ENCODE measurements at regions not wholly inside any gene's neighbourhood (a gene's known extent, or its start where the extent isn't known, plus 50 kb on each side); places are given as distances from the start of the nearest gene placed in this dataset.
"Not testable (repeated sequence)": the region's sequence is repeated elsewhere in the genome, so short reads cannot be mapped to it uniquely, and the experiment has no call there.

DNA sequence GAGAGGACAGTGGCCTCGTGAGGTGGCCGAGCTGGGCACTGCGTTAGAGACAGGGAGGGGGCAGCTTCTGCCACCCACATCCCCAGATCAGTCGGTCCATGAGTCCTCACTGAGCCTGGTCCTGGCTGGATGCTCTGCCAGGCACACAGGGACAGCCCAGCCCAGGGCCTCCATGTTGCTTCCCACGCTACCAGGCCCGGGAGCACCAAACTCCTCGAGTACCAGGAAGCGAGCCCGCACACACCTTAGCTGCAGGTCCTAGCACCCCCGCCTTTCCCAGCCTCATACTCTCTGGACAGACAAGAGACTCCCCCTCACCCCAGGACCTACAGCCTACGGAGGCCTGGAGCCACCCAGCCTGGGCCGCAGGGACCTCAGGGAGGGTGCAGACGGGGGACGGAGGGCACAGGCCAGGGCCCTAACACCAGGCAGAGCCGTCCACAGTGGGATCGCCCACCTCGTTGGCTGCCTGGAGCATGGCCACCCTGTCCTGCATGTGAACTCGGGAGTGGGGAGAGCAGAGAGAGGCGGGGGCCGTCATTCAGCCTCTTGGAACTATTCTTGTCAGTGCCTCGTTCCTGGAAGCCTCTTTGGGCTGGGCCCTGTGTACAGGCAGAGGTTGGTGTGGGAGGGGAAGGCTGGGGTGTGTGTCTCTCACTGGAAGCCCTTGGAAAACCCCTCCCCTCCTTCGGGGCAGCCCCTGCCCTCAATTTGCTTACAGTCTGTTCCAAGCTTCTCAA is 90.9 kb upstream of the RUNX3 start:
- DNase-seq: no peak

GRCh38 chr1:25020173-25020845 is 90.2 kb upstream of the RUNX3 start:
- no peak for DNase-seq

DNA sequence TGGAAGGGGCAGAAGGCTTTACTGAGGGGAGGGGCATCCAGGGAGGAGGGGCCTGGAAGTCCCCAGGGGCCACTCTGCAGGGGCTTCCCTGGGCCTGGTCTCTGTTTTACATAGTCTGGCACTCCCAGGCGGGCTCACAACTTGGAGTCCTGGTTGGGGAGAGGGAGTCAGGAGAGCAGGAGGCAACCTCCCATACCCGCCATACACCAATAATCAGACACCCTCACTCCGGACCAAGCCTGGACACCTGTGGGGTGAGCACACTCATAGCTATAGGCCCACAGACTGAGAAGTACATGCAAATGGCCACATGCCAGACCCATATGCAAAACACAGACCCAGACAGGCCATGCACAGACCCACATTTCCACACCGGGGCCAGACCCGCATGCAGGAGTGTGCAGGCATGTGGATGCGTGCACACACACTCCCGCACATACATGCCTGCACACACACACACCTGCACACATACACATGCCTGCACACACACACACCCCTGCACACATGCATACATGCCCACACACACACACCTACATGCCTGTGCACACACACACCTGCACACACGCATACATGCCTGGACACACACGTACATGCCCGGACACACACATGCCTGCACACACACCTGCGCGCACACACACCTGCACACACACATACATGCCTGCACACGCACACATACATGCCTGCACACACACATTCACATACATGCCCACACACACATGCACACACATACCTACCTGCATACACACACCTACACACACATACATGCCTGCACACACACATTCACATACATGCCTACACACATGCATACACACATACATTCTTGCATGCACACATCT is 89.5 kb upstream of the RUNX3 start:
- DNase-seq: no peak

GRCh38 chr1:25018943-25019336 is 88.9 kb upstream of the RUNX3 start:
- DNase-seq: no peak

- DNase-seq: no peak
Observed at GRCh38 chr1:25018110-25018735, 88.1 kb upstream of the RUNX3 start.

- no peak for DNase-seq
Observed at GRCh38 chr1:25017436-25018109, 87.5 kb upstream of the RUNX3 start.

- DNase-seq: no peak
Observed at GRCh38 chr1:25012966-25013962, 83.2 kb upstream of the RUNX3 start.

DNA sequence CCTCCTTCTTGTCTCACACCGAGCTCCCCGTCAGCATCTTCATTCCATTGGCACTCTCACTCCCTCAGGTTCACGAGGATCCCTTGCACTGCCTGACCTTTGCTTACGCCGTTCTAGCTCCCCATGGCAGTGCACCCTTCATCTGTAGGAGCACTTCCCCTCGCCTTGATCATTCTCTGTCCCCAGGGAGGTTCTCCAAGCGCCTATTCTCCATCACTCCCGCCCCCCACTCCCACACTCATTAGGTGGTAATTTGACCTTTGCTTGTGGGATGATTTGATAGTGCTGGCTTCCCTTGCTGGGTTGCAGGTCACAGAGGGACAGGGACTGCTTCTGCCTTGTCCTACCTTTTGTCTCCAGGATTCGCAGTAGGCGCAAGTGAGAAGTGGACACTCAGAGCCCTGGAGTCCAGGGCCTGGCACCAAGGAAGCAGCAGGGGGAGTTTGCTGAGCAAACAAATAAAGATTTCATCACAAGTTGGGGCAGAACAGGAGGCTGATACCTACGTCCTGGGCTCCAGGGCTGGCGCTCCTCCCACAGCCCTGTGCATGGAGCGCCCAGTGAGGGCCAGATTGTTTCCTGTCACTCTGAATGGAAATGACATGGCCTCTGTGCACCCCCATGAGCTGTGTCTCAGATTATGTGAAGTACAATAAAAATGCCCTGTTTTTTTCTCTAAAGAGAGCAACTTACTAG is 82.0 kb upstream of the RUNX3 start:
- no peak for DNase-seq

DNA sequence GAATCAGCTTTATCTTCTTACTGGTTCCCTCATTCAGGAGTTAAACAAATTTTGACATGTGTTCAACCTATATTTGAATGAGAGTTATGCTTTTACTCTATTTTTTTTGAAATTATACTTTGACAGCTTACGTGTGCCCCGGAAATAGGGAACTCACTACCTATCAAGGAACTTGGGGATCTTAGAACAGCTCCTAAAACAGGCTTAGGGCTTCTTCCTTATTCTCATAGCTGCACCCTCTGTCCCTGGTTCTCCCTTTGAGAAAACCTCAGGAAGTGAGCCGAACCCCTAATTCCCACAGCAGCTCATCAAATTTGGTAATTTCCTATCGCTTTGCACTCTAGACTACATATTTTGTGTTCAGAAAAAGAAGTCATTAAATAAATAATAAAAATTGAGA is 81.2 kb upstream of the RUNX3 start:
- no peak for DNase-seq

GRCh38 chr1:25009671-25010262 is 79.7 kb upstream of the RUNX3 start:
- DNase-seq: no peak

GRCh38 chr1:25008192-25008485 is 78.1 kb upstream of the RUNX3 start:
- no peak for DNase-seq

DNA sequence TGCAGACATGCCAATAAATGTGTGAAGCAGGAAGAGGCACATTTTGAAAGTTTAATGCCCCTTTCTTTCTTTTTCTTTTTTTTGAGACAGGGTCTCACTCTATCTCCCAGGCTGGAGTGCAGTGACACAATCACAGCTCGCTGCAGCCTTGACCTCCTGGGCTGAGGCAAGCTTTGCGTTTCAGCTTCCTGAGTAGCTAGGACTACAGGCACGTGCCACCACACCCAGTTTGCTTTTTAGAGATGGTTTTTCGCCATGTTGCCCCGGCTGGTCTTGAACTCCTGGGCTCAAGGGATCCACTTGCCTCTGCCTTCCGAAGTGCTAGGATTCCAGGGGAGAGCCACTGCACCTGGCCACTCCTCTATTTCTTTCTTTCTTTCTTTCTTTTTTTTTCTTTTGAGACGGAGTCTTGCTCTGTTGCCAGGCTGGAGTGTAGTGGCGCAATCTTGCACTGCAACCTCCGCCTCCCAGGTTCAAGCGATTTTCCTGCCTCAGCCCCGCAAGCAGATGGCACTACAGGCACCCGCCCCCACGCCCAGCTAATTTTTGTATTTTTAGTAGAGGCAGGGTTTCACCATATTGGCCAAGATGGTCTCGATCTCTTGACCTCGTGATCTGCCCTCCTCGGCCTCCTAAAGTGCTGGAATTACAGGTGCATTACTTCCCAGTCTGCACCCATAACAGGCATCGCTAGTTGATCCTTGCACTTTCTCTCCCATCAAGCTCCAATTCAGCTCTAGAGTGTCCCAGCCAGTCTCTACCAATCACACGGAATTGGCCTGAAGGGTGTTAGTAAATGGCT is 77.5 kb upstream of the RUNX3 start:
- DNase-seq: not testable (repeated sequence)

- DNase-seq: no peak
Observed at GRCh38 chr1:25006770-25007169, 76.7 kb upstream of the RUNX3 start.

DNA sequence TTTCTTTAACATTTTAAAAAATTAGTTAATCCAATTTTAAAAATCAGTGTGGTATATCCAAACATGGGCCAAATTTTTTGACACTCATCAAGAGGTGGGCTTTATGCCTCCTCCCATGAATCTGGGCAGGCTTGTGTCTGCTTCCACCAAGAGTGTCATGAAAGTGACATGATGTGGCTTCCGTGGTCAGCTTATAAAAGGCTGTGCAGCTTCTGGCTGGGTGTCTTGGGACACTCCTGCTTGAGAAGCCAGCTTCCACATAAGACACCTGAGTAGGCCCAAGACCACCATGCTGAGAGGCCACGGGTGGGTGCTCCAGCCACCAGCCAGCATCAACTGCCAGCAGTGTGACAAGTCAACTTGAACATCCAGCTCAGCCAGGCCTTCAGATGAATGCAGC is 74.3 kb upstream of the RUNX3 start:
- no peak for DNase-seq

GRCh38 chr1:25003457-25004190 is 73.5 kb upstream of the RUNX3 start:
- no peak for DNase-seq

DNA sequence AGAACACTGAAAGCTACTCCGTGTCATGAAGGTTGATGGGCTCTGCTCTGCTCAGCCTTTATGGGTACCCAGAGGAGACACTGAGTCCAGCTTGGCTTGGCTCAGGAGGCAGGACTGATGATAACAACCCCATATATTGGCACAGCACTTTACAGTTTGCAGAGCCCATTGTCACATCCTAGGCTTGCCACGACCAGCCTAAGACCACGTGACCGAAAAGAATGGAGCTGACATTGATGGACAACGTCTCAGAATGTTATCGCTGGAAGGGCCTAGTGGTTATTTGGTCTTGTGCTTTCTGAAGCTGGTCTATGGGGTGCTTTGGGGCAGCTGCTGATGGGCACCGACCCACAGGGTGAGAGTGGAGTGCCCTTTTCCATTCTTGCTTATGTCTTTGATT is 72.9 kb upstream of the RUNX3 start:
- DNase-seq: no peak

GRCh38 chr1:25001125-25001915 is 71.2 kb upstream of the RUNX3 start:
- DNase-seq: no peak

DNA sequence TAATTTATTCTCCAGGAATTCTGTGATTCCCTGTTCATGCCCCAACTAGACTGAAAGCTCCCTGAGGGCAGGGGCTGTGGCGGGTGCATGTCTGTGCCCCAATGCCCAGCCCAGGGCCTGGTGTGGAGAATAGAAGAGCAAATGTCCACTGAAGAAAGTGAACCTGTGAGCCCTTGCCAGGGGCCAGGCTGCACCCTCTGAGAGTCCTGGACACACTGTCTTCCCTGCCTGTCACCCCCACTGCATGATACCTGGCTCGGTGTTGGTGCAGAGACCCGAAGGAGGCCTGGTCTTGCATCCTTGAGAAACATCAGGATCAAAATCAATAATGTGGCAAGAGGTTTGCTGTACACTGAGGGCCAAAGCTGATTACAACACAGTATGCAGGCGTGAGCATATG is 69.8 kb upstream of the RUNX3 start:
- DNase-seq: no peak

All from SHP77 treated with DMSO at 0.1 percent for 48 hours (cell line).